NCI-H345 treated with DMSO at 0.1 percent for 48 hours (cell line): ENCODE measurements at regions not wholly inside any gene's neighbourhood (a gene's known extent, or its start where the extent isn't known, plus 50 kb on each side); places are given as distances from the start of the nearest gene placed in this dataset.

Experiments
- DNase-seq: peaks from one replicate; lab custom pipeline; 2025; ENCODE audit not compliant: unreplicated experiment; lab: John Stamatoyannopoulos, UW

GRCh38 chr9:71590362-71590761, 178.0 kb downstream of the CEMIP2 start:
- no peak for DNase-seq

DNA sequence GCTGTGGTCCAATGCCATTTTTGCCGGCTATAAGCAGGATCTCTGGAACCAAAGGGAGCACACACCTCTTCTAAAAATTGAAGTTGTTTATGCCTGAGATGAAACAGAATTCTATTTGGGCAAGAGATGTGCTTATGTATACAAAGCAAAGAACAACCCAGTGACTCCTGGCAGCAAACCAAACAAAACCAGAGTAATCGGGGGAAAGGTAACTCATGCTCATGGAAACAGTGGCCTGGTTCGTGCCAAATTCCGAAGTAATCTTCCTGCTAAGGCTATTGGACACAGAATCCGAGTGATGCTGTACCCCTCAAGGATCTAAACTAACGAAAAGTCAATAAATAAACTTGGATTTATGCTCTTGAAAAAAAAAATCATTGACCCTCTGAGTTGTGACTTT, 178.7 kb downstream of the CEMIP2 start:
- DNase-seq = no peak

DNA sequence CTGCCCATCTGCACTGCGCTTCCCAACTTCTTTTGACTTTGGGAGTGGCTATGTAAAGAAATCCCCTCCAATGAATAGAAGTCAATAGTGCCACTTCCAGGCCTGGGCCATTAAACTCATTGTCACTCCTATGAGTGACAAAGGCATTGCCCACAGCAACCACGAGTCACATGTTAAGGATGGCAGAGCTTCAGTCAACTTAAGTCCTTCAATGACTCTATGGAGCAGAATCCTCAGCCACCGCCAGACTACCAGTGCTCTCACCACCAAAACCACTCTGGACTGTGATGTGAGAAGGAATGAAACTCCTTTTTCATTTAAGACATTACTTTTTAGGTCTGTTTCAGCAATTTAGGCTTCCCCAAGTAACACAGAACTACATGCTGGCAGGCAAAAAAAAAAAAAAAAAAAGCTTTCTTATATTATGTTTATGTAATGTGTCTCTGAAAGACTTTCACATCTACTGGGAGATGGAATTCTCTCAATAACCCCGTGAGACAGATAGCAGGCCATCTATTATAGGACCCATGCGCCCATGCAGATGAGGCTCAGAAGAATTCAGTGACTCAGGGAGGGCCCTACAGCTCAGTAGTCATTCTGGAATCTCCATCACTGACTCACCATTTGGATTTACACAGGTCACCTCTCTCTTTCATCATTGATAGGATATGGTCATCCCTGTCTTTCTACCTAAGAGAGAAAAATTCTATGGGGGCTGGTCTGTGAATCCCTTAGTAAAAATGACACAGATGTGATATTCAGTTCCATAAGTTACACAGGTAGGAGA, 180.5 kb downstream of the CEMIP2 start:
- DNase-seq = no peak

DNA sequence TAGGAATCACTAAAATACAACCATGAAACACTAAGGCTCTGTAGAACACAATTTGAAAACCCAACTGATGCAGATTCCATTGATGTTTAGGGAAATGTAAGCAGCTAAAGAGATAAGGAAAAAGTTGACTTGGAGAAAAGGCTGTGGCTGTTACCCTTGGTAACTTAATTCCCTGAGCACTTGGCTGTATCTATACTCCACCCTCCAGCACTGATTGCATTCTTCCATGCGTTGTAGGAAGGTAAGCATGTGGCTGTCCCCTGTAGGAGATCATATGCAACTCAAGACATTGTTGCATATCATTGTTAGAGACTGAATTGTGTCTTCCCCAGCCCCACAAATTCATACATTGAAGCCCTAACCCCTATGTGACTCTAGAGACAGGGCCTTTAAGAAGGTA, 184.5 kb downstream of the CEMIP2 start:
- DNase-seq = no peak

- DNase-seq = no peak
Measured at GRCh38 chr9:71582347-71582746, 186.0 kb downstream of the CEMIP2 start.

- DNase-seq = no peak
Measured at GRCh38 chr9:71581101-71581500, 187.2 kb downstream of the CEMIP2 start.

DNA sequence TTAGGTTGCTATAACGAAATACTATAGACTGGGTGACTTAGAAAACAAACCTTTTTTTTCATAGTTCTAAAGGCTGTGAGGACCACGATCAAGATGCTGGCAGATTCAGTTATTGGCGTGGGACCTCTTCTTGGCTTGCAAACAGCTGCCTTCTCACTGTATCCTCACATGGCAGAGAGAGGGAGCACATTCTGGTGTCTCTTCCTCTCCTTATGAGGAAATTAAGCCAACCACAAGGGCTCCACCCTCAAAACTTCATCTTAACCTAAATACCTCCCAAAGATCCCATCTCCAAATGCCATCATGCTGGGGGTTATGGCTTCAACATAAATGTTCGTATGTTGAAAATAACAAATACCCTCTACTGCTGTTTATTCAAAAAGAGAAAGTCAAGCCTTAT, 197.1 kb downstream of the CEMIP2 start:
- DNase-seq = no peak

GRCh38 chr9:71567890-71568289, 200.4 kb downstream of the CEMIP2 start:
- DNase-seq = no peak

GRCh38 chr9:71562140-71562539, 206.2 kb downstream of the CEMIP2 start:
- no peak for DNase-seq

DNA sequence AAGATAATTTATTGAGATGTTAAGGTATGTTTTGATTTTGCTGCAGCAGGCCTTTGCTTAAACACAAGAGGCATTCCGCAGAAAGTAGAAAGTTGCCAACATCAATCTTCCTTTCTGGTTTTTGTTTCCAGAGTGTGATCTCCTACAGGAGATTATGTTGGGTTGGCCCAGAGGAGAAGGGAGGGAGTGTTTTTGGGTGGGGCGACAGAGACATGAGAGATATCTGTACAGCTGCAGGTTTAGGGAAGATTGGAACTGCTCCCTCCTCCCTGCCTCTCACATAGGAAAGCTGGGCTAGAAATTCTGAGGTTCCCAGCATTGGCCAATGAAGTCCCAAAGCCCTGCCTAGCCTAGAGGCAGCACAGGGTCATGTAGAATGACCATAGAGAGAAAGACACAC, 211.0 kb downstream of the CEMIP2 start:
- no peak for DNase-seq

- DNase-seq = no peak
Measured at GRCh38 chr9:71552480-71552879, 215.8 kb downstream of the CEMIP2 start.

DNA sequence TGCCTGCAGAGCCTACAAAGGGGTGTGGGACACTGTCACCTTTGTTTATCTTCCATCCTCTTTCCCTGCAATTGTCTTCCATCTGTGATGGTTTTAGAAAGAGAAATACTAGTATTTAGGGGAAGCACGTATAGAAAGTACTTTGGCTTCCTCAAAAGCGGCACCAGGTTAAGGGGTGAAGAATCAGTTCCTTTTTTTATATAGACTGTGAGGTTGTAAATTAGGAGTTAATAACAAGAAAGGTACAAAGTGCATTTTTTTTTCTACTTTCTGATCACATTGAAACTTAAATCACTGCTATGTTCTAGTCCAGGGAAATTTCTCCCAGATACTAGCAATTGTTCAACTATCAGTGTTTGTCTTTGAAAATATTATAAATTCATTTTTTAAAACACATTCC, 219.3 kb downstream of the CEMIP2 start:
- no peak for DNase-seq

DNA sequence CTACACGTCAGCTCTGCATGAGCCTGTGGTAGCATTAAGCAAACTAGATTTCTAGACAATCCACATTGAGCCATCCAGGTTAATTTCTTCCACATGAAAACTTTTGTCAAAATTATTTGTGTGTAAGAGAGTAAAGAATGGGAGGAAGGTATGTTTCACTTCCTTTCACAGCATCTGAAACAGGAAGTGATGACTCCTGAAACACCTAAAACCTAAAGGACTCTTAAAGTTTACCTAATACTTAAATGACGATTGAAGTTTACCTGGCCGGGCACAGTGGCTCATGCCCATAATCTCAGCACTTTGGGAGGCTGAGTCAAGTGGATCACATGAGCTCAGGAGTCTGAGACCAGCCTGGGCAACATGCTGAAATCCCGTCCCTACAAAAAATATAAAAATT, 223.8 kb downstream of the CEMIP2 start:
- no peak for DNase-seq

- DNase-seq = no peak
Measured at GRCh38 chr9:71541436-71541835, 226.9 kb downstream of the CEMIP2 start.

- DNase-seq = no peak
Measured at GRCh38 chr9:71524996-71525580, 243.2 kb downstream of the CEMIP2 start.

DNA sequence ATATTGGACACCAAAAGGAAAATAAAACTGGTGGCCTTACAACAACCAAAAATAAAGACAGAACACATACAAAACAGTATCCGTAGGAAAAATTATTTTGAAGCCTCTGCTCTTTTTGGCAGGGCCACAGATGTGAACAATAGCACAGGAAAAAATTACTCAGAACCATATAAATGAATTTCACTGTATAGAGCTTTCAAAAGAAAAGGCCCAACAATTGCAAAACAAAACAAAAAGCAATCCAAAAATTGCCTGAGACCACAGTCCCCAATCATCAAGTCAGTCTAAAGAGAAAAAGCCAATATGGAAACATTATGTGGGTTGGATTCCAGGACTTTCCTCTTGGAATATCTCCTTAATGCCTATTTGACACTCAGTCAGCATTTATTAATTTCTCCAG, 243.8 kb downstream of the CEMIP2 start:
- no peak for DNase-seq

GRCh38 chr9:71521132-71521531, 247.2 kb downstream of the CEMIP2 start:
- no peak for DNase-seq

GRCh38 chr9:71519098-71519696, 249.1 kb downstream of the CEMIP2 start:
- DNase-seq = no peak

- DNase-seq = no peak
Measured at GRCh38 chr9:71518045-71518827, 250.1 kb downstream of the CEMIP2 start.

DNA sequence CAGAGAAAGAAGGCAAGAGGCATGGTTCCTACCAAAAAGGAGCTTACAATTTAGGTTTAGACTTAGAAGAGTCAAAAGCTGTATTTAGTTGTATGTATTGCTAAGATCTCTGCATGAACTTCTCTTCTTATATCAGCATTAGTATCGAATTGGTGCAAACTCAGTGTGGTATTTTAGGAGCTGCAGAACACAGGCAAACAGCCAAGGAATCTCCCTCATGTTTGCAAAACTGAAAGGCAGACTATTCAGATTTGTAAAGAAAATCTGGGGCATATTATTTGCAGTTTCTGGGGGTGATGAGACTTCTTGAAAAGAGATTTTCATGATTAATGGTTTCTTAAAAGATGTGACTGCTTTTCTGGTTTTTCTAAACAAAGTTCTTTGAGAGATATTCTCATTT, 252.7 kb downstream of the CEMIP2 start:
- no peak for DNase-seq

DNA sequence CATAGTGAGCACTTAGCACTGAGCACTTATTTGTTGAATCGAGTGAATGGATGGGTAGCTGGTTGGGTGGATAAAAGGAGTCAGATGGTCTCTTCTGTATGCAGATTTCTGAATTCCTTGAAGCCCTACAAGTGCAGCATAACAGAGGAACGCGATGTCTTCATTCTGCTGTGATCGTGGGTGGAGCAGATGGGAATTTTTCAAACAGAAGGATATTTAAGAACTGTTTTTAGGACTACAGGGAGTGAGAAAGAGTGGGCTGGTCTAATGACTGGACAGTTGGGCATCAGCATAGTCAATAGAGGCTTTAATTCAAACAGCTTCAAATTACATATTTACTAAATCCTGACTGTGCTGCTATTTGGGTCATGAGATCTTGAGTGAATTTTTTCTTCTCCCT, 253.2 kb downstream of the CEMIP2 start:
- no peak for DNase-seq
